ENCODE measurements at regions not wholly inside any gene's neighbourhood (a gene's known extent, or its start where the extent isn't known, plus 50 kb on each side); places are given as distances from the start of the nearest gene placed in this dataset.

- no peak for FAIRE-seq
These were observed 207.1 kb downstream of the TMX3 start for GRCh38 chr18:68507781-68508180.

More at GRCh38 chr18:68507781-68508180, 207.1 kb downstream of the TMX3 start:
- Histone ChIP-seq H2BK15ac (ENCODE audit: low read length) (no peak overlapping the region), H3K4ac (replicated peaks; ENCODE audit: insufficient read length, low read depth, low read length) (no peak overlapping the region), H2BK120ac (replicated peaks; ENCODE audit: low read depth, low read length) (no peak overlapping the region), H3K27me3 (replicated peaks in 1 of 4; ENCODE audit: control insufficient read depth in 3 of 4, extremely low read depth in 1 of 4, insufficient read depth in 3 of 4, low read length in 3 of 4) (no peaks in the 10 kb centered on the region), H4K20me1 (replicated peaks in 1 of 2; ENCODE audit: control insufficient read depth in 1 of 2, insufficient read depth in 2 of 2, low read length in 2 of 2) (no peaks in the 10 kb centered on the region), H4K5ac (ENCODE audit: insufficient read length, low read depth, low read length) (no peak overlapping the region), H3K79me1 (ENCODE audit: low read depth, low read length) (no peaks in the 10 kb centered on the region), H3K79me2 (ENCODE audit: control insufficient read depth in 1 of 2, insufficient read depth in 2 of 2, low read length in 2 of 2) (no peaks in the 10 kb centered on the region), H2BK5ac (ENCODE audit: low read depth, low read length) (no peak overlapping the region), H3K18ac (ENCODE audit: extremely low read depth, low read length) (no peak overlapping the region), H3K4me3 (ENCODE audit: extremely low read depth in 1 of 4, insufficient read depth in 2 of 4, low read depth in 3 of 4, low read length in 4 of 4) (no peak overlapping the region), H2AK5ac (ENCODE audit: low read depth, low read length) (no peak overlapping the region), H3K4me1 (replicated peaks in 1 of 4; ENCODE audit: control insufficient read depth in 3 of 4, insufficient read depth in 4 of 4, low read length in 3 of 4) (no peaks in the 10 kb centered on the region), H2BK12ac (ENCODE audit: low read depth, low read length) (no peak overlapping the region), H3K9ac (replicated peaks in 1 of 4; ENCODE audit: extremely low read depth in 1 of 4, low read depth in 3 of 4, low read length in 3 of 4) (no peak overlapping the region), H3K56ac (replicated peaks; ENCODE audit: insufficient read length, low read depth, low read length) (no peak overlapping the region), H4K8ac (ENCODE audit: extremely low read depth, insufficient read depth, low read length) (no peak overlapping the region), H3K23me2 (ENCODE audit: low read depth, low read length) (no peaks in the 10 kb centered on the region), H3K4me2 (ENCODE audit: insufficient read depth in 1 of 2, low read depth in 2 of 2, low read length in 2 of 2) (no peak overlapping the region), H3K9me3 (ENCODE audit: insufficient read depth in 2 of 2, low read depth in 1 of 2, low read length in 1 of 2) (no peaks in the 10 kb centered on the region), H2AFZ (ENCODE audit: low read length) (no peak overlapping the region), H3K23ac (ENCODE audit: insufficient read length) (no peak overlapping the region), H2BK20ac (ENCODE audit: low read length) (no peak overlapping the region), H4K91ac (replicated peaks; ENCODE audit: insufficient read length, low read length) (no peak overlapping the region), H3K27ac (ENCODE audit: low read depth, low read length) (no peak overlapping the region), H3K14ac (ENCODE audit: insufficient read length) (no peak overlapping the region), H3K36me3 (ENCODE audit: control insufficient read depth in 2 of 4, insufficient read depth in 4 of 4, low read length in 3 of 4) (no peaks in the 10 kb centered on the region)
- ChIA-PET POLR2A (ENCODE audit: partially characterized antibody) (no interaction called here), CTCF (ENCODE audit: partially characterized antibody) (no interaction called here)
- WGBS, 2 experiments (ENCODE audit: extremely low coverage in 1 of 2, insufficient coverage in 1 of 2, insufficient read length in 1 of 2, insufficient replicate concordance in 2 of 2, low coverage in 1 of 2, low lambda C conversion rate in 2 of 2, missing lambda C conversion rate in 1 of 2): 76% methylated on average over 2 of the region's 2 CpGs; no CpG with 5 or more reads in 1 of the 2 experiments
- no peak for TF ChIP-seq RXRA (IDR thresholded peaks at IDR 0.05; ENCODE audit: insufficient read depth, low read depth, low read length)
- TF ChIP-seq BRCA1 (IDR thresholded peaks at IDR 0.05; ENCODE audit: low read depth, low read length): no peak
- TF ChIP-seq, protein P1, sequence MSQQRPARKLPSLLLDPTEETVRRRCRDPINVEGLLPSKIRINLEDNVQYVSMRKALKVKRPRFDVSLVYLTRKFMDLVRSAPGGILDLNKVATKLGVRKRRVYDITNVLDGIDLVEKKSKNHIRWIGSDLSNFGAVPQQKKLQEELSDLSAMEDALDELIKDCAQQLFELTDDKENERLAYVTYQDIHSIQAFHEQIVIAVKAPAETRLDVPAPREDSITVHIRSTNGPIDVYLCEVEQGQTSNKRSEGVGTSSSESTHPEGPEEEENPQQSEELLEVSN (IDR thresholded peaks at IDR 0.05): no peak
- no peak for DNase-seq (ENCODE audit: low read depth in 1 of 2, low spot score in 2 of 2)
